ENCODE measurements at regions not wholly inside any gene's neighbourhood (a gene's known extent, or its start where the extent isn't known, plus 50 kb on each side); places are given as distances from the start of the nearest gene placed in this dataset.
"Not testable (repeated sequence)": the region's sequence is repeated elsewhere in the genome, so short reads cannot be mapped to it uniquely, and the experiment has no call there.

DNA sequence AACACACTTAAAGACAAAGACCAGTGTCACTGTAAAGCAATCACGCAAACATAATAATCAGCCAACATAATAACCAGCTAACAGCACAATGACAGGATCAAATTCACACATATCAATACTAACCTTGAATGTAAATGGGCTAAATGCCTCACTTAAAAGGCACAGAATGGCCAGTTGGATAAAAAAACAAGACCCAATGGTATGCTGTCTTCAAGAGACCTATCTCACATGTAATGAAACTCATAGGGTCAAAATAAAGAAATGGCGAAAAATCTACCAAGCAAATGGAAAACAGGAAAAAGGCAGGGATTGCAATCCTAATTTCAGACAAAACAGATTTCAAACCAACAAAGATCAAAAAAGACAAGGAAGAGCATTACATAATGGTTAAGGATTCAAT, 78.2 kb upstream of the RAB12 start:
- TF ChIP-seq SP1 (IDR thresholded peaks at IDR 0.05); EGR1 (IDR thresholded peaks at IDR 0.05; ENCODE audit: low read depth in 2 of 2); RAD21 (IDR thresholded peaks at IDR 0.05); REST (IDR thresholded peaks at IDR 0.05); CTCF (IDR thresholded peaks at IDR 0.05; ENCODE audit: low read depth, low read length, missing input control); JUND (IDR thresholded peaks at IDR 0.05); TAF1 (conservative IDR thresholded peaks at IDR 0.05); ATF3 (IDR thresholded peaks at IDR 0.05): not testable (repeated sequence)

Measured in liver (tissue), 3 donors.